B cell (primary cell): ENCODE measurements at regions not wholly inside any gene's neighbourhood (a gene's known extent, or its start where the extent isn't known, plus 50 kb on each side); places are given as distances from the start of the nearest gene placed in this dataset.

ENCODE experiments used
- ATAC-seq: fragments of 200-7000 bp; cut with Tn5 transposase; one replicate; pipeline ENCODE4 v1.10.0; 2021; ENCODE audit warnings: low read depth, mild to moderate bottlenecking, moderate number of reproducible peaks, moderate library complexity
- CTCF ChIA-PET: fragments of 350-600 bp; sonication (Branson Sonifier 250); formaldehyde crosslinking; loops from one replicate; lab custom pipeline; 2021; ENCODE audit warnings: antibody characterized with exemption, inconsistent platforms; lab: Charles Lee
- POLR2A ChIA-PET: fragments of 350-600 bp; sonication (Branson Sonifier 250); formaldehyde crosslinking; loops from one replicate; lab custom pipeline; 2021; ENCODE audit warnings: antibody characterized with exemption; lab: Charles Lee
- DNase-seq: peaks from one replicate; pipeline ENCODE4 v3.0.0; 2013
- H2AFZ ChIP-seq: 2 replicates; pipeline ENCODE4 v1.6.1; 2012; ENCODE audit warnings: mild to moderate bottlenecking, low read depth, low read length; ENCODE audit not compliant: insufficient read depth, poor library complexity, severe bottlenecking
- H3K27ac ChIP-seq, 2 donors: 1 replicate in 1 of 2; 2 replicates in 1 of 2; pipeline ENCODE4 v1.5.1; 2012 to 2013; ENCODE audit warnings: low read length in 2 of 2, mild to moderate bottlenecking in 2 of 2, moderate library complexity in 1 of 2
- H3K27me3 ChIP-seq, 4 experiments: fragments of 200-600 bp in 1 of 4; sonication (generic) in 1 of 4; replicated peaks in 1 of 4; 1 replicate in 2 of 4; 2 replicates in 2 of 4; pipeline versions ENCODE4 v1.6.1 to v1.7.0; 2013 to 2016; ENCODE audit warnings: low read length in 3 of 4, mild to moderate bottlenecking in 2 of 4, mixed read lengths in 1 of 4, moderate library complexity in 1 of 4; ENCODE audit not compliant: insufficient read depth in 4 of 4, control insufficient read depth in 3 of 4; ENCODE audit errors: control extremely low read depth in 1 of 4
- H3K36me3 ChIP-seq, 2 experiments: replicated peaks in 1 of 2; 1 replicate in 1 of 2; 2 replicates in 1 of 2; pipeline versions ENCODE4 v1.6.1 to v1.7.1; 2013; ENCODE audit warnings: low read length in 1 of 2; ENCODE audit not compliant: insufficient read depth in 2 of 2, control insufficient read depth in 1 of 2; ENCODE audit errors: control extremely low read depth in 1 of 2, extremely low read depth in 1 of 2
- H3K4me1 ChIP-seq, 2 donors: fragments of 200-600 bp in 1 of 2; sonication (generic) in 1 of 2; 1 replicate in 1 of 2; 2 replicates in 1 of 2; pipeline versions ENCODE4 v1.5.1 to v1.6.1; 2013 to 2017; ENCODE audit warnings: low read length in 2 of 2; ENCODE audit not compliant: control insufficient read depth in 2 of 2, insufficient read depth in 2 of 2
- H3K4me2 ChIP-seq: replicated peaks from 2 replicates; pipeline ENCODE3; 2012; ENCODE audit warnings: mild to moderate bottlenecking, low read depth, low read length; ENCODE audit not compliant: poor library complexity, severe bottlenecking
- H3K4me3 ChIP-seq, 5 experiments: fragments of 200-600 bp in 1 of 5; sonication (generic) in 1 of 5; 1 replicate in 3 of 5; 2 replicates in 2 of 5; pipeline versions ENCODE4 v1.5.1 to v1.7.0; 2011 to 2016; ENCODE audit warnings: low read length in 4 of 5, mild to moderate bottlenecking in 4 of 5, low read depth in 2 of 5, control low read depth in 1 of 5, moderate library complexity in 1 of 5; ENCODE audit not compliant: insufficient read depth in 1 of 5; ENCODE audit errors: control extremely low read depth in 1 of 5, extremely low read depth in 1 of 5
- H3K79me2 ChIP-seq: fragments of 200-600 bp; sonication (generic); one replicate; pipeline ENCODE4 v1.6.0; 2016; ENCODE audit warnings: low read length; ENCODE audit not compliant: control insufficient read depth, insufficient read depth
- H3K9ac ChIP-seq: fragments of 200-600 bp; sonication (generic); 2 replicates; pipeline ENCODE4 v1.6.1; 2017; ENCODE audit warnings: mild to moderate bottlenecking, low read length, moderate library complexity
- H3K9me3 ChIP-seq, 3 donors: one replicate each; pipeline versions ENCODE4 v1.6.1 to v1.7.1; 2013; ENCODE audit warnings: low read length in 2 of 3; ENCODE audit not compliant: control insufficient read depth in 2 of 3, insufficient read depth in 1 of 3; ENCODE audit errors: control extremely low read depth in 1 of 3
- H4K20me1 ChIP-seq: 2 replicates; pipeline ENCODE4 v1.6.0; 2012; ENCODE audit warnings: mild to moderate bottlenecking, low read length; ENCODE audit not compliant: insufficient read depth, control insufficient read depth, poor library complexity, severe bottlenecking
- H3K27ac Mint-ChIP-seq: one replicate; pipeline ENCODE4 v1.8.0; 2021; ENCODE audit warnings: mixed read lengths
- H3K27me3 Mint-ChIP-seq: one replicate; pipeline ENCODE4 v1.8.0; 2021; ENCODE audit warnings: mixed read lengths
- H3K4me1 Mint-ChIP-seq: one replicate; pipeline ENCODE4 v1.8.0; 2021; ENCODE audit warnings: mixed read lengths
- H3K4me3 Mint-ChIP-seq: one replicate; pipeline ENCODE4 v1.8.0; 2021; ENCODE audit warnings: mixed read lengths
- H3K9me3 Mint-ChIP-seq: one replicate; pipeline ENCODE4 v1.8.0; 2022; ENCODE audit warnings: mixed read lengths; ENCODE audit not compliant: insufficient read depth
- EZH2 ChIP-seq: IDR thresholded peaks from 2 replicates; pipeline ENCODE4 v1.6.1; 2012; ENCODE audit warnings: borderline replicate concordance, low read depth, mild to moderate bottlenecking, moderate library complexity, low read length; ENCODE audit not compliant: insufficient read depth, poor library complexity, severe bottlenecking
- WGBS: methylation state at CpG from one replicate; pipeline ENCODE4 v1.1.5; 2013; ENCODE audit warnings: missing lambda C conversion rate; ENCODE audit not compliant: insufficient coverage; 5-methylcytosine and 5-hydroxymethylcytosine counted together
- intact Hi-C: fragments of 100-400 bp; cut with micrococcal nuclease; formaldehyde crosslinking; loops from one replicate; pipeline ENCODE4 v1.10.0; 2022
- TF ChIP-seq, protein P1 (sequence below): fragments of 200-600 bp; IDR thresholded peaks from one replicate; pipeline ENCODE4 v1.8.0; 2022; ENCODE audit warnings: antibody characterized with exemption, mild to moderate bottlenecking

DNA sequence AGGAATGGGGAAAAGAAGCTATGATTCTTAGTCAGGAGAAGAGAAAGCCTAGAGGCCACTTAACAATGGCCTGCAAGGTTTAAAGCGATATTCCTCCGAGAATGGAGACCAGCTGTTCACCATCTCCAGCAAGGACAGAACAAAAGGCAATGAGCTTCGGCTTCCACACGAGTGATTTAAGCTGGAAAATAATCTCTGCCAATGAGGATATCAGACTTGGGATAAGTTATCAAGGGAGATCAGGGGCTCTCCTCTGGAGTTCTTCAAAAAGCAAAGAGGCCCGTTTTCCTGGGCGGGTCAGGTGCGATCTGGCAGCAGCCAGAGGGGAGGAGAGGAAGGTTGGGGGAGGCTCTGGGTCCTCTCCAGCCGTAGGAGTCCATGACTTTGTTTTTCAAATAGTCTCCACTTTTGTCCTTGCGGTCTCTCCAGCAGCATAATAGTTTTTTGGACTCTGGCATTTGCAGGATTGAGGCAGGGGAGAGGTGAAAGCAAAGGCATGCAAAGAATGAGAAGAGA lies 211.3 kb downstream of the SKIDA1 start:
- H3K4me1 ChIP-seq = no peaks in the 10 kb centered on the region
- Mint-ChIP-seq H3K27me3 (no peaks in the 10 kb centered on the region), H3K27ac (no peak overlapping the region), H3K4me3 (no peak overlapping the region), H3K4me1 (no peaks in the 10 kb centered on the region), H3K9me3 (no peaks in the 10 kb centered on the region)
- H3K27me3 ChIP-seq = no peaks in the 10 kb centered on the region
- H4K20me1 ChIP-seq = no peaks in the 10 kb centered on the region
- no peaks in the 10 kb centered on the region for H3K9me3 ChIP-seq
- H3K27ac ChIP-seq = no peak overlapping the region
- ChIA-PET POLR2A (no interaction called here), CTCF (no interaction called here)
- intact Hi-C loops = no loop called here
- H3K4me3 ChIP-seq = no peak overlapping the region
- H3K9ac ChIP-seq = no peak overlapping the region
- 74% methylated on average over 8 of the region's 9 CpGs for WGBS
- H3K4me2 ChIP-seq = no peak overlapping the region
- H3K36me3 ChIP-seq = no peaks in the 10 kb centered on the region
- no peaks in the 10 kb centered on the region for H3K79me2 ChIP-seq
- DNase-seq (no peak), ATAC-seq (no peak)
- no peak overlapping the region for H2AFZ ChIP-seq
- TF ChIP-seq EZH2 = no peak
- TF ChIP-seq, protein P1, sequence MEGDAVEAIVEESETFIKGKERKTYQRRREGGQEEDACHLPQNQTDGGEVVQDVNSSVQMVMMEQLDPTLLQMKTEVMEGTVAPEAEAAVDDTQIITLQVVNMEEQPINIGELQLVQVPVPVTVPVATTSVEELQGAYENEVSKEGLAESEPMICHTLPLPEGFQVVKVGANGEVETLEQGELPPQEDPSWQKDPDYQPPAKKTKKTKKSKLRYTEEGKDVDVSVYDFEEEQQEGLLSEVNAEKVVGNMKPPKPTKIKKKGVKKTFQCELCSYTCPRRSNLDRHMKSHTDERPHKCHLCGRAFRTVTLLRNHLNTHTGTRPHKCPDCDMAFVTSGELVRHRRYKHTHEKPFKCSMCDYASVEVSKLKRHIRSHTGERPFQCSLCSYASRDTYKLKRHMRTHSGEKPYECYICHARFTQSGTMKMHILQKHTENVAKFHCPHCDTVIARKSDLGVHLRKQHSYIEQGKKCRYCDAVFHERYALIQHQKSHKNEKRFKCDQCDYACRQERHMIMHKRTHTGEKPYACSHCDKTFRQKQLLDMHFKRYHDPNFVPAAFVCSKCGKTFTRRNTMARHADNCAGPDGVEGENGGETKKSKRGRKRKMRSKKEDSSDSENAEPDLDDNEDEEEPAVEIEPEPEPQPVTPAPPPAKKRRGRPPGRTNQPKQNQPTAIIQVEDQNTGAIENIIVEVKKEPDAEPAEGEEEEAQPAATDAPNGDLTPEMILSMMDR = no peak

DNA sequence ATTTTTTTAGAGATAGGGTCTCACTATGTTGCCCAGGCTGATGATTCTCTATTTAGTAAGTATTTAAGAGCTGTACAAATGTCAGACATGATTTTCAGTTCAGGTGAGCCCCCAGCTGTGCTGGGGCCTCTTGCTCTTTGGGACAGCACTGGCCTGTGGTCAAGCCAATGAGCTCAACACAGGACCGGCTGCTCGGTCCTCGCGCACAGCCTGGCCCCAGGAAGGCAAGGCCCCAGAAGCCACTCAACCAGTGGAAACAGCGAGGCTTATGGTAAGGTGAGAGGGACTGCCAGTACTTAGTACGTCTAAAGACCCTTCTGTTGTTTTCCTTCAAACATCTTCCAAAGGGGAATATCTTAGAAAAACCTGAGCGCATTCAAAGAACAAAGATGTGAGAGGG lies 211.8 kb downstream of the SKIDA1 start:
- H3K4me3 Mint-ChIP-seq = no peak overlapping the region
- Histone ChIP-seq H2AFZ (no peak overlapping the region), H3K27ac (no peak overlapping the region), H3K4me3 (no peak overlapping the region), H3K79me2 (no peaks in the 10 kb centered on the region), H3K9ac (no peak overlapping the region), H3K9me3 (no peaks in the 10 kb centered on the region), H3K4me2 (no peak overlapping the region), H4K20me1 (no peaks in the 10 kb centered on the region), H3K36me3 (no peaks in the 10 kb centered on the region), H3K4me1 (no peaks in the 10 kb centered on the region), H3K27me3 (no peaks in the 10 kb centered on the region)
- intact Hi-C loops = no loop called here
- H3K27me3 Mint-ChIP-seq = no peaks in the 10 kb centered on the region
- no peak for TF ChIP-seq EZH2
- TF ChIP-seq, protein P1 = no peak
- ATAC-seq = no peak
- ChIA-PET POLR2A (no interaction called here), CTCF (no interaction called here)
- 100% methylated on average over 5 of the region's 7 CpGs for WGBS
- H3K4me1 Mint-ChIP-seq = no peaks in the 10 kb centered on the region
- H3K9me3 Mint-ChIP-seq = no peaks in the 10 kb centered on the region
- H3K27ac Mint-ChIP-seq = no peak overlapping the region
- no peak for DNase-seq
